Activated T-cell treated with anti-CD3 and anti-CD28 coated beads for 48 hours (primary cell): ENCODE measurements at regions not wholly inside any gene's neighbourhood (a gene's known extent, or its start where the extent isn't known, plus 50 kb on each side); places are given as distances from the start of the nearest gene placed in this dataset.

Experiments
- DNase-seq: peaks from one replicate; pipeline ENCODE4 v3.0.0-alpha.2; 2020; ENCODE audit warnings: low read depth

DNA sequence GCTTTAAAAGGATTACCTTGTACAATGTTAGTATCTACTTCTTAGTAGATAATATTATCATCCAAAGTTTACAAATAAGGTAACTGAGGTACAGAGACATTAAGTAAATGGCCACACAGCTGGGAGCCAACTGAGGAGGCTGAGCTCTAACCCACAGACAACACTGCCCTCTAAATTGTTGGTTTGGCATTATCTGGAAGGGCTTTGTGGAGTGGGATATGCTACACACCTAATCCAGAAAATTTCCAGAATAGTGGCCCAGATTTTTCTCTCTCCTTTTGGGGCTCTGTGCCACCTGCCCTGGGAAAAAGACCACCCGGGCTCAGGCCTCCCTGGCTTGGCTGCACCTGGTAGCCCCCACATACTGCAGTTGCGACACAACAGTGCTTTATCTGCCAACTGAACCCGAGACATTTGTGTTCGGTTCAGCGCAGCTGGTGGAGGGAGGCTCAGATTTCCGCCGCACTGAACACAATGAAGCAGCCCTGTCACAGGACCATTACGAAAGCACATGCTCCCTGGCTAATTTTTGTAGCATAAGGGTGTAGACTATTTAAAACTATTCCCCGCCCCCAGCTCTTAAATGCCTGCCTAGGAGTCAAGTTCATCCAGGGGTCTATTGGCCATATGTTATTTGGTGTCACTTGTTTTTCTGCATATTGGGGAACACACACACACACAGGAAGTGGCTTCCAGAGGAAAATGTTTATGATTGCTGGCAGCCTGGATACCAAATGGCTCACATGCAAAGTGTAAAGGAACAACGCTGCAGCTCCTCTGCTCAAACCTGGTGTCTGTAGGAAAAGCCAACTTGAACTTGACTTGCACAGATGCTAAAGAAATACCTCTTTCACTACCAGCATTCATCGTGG is 92.3 kb upstream of the ESRRG start:
- no peak for DNase-seq

DNA sequence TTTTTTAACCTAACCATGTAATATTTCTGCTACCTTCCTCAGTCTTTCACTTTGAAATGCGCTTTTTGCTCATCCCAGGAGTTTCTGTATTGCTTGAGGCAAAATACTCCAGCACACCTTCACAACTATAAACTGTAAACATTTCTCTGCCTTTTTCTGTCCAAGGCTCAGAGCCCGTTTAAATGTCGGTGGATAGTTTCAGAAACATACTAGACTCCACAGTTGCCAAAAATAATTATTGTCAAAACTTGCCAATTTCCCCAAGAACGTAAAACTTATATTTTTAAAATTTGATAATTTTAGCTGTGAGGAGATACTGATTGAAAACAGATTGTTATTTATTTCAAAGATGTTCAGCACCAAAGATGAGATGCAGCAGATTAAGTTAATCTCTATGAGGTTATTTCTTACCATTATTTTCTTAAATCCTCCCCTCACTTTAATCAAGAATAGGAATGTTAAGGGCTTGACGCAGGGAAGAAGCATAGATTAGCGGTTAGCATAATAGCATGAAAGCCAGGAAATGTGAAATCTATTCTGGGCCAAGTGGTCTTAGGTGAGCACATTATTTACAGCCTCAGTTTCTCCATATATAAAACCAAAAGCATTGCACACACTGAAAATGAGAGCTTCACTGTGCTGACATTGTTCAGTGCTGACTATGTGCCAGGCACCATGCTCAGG is 91.5 kb upstream of the ESRRG start:
- no peak for DNase-seq

DNA sequence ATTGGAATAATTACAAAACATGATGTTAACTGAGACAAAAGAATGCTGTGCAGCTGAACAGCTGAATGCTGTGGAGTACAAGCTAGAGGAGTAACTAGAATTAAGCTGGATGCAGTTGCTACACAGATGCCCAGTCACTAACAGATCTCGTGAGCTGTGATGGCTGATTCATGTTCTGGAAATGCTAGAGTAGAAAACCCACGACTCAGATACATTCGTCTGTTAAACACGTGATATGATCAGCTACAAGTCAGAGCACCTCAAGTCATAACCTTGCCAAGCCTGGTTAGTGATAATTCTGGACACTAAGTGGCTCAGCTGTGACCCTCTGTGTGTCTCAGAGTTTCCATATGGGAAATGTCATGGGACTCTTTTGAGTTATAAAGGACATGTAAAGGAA is 89.7 kb upstream of the ESRRG start:
- DNase-seq = no peak

DNA sequence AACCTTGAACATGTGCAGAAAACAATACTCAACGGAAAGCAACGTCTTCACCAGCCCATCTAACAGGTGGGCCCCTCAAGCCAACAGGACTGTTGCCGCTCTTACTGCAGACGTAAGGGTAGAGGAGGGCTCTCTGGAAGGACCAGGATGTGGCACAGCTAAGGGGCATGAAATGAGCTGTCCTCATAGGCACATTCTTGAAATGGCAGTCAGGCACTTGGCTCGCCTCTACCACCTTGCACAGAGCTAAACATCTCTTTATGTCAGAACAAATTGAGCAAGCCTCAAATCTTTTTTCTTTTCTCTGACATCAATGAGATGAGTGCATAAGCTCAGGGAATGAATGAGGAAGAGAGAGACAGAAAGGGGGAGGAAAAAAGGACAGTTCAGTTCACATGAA is 86.4 kb upstream of the ESRRG start:
- DNase-seq = no peak

DNA sequence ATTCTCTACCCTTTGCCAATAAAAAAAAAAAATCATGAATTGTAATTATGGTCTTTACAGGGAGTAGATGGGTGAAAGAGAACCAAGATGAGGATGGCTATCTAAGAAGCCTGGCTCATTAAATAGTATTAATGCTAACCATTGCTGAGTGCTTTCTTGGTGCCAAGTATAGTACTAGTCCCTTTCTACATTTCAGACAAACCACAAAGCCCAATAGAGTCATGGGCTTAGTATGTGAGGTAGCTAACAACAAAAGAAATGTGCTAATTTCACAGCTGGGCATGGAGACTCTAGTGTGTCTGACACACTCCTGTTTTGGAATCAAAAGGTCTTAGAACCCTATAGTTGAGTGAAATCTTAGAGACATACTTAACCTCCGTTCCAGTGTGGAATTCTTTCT is 84.5 kb upstream of the ESRRG start:
- no peak for DNase-seq

DNA sequence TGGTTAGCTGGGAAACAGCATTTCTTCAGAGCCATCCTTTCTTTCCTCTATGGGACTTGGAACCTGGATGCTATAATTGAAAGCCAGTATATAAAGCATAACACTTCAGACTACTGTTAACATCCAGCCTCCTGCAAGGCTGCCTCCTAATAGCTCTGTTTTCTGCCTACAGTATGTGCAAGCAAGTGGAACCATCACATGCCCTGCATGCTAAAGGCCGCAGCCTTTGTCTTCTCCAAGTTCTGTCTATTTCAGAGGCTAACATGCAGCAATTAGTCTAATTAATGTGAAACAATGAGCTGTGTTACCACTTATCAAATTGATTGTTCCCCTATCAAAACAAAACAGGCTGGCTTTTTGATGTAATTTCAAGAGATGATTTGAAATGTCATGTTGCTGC is 82.7 kb upstream of the ESRRG start:
- no peak for DNase-seq

DNA sequence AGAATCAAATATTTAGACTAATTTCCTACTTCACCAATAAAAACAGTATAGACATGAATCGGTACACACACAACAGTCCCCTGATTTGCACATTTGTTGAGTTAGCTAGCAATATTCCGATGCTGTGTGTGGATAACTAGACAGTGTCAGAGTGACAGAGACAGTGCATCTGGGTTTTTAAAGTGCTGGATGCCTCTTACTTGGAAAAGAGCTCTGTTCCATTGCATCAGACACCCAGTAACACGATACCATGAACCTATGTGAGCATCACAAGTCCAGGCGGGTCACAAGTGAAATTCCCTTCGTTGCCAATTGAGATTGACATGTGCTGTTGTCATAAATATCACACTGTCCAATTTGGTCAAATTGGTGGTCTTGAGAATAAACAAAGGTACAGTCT is 82.0 kb upstream of the ESRRG start:
- no peak for DNase-seq

DNA sequence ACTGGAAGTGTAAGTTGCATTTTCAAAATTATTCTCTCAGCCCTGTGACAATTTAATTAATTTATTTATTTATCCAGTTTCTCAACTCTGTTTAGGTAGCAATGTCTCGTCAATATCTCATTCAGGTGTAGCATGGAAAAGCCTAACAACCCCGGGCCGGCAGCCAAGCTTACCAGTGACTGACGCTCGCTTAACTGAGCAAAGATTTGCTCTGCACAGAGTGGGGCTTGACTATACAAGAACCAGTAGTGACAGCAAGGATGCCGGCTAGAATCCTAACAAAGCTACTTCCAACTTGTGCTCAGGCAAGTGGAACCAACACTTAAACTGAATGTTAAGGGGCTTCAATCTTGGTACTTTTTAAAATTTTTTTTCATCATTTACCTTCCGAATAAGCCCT is 80.9 kb upstream of the ESRRG start:
- DNase-seq = no peak

DNA sequence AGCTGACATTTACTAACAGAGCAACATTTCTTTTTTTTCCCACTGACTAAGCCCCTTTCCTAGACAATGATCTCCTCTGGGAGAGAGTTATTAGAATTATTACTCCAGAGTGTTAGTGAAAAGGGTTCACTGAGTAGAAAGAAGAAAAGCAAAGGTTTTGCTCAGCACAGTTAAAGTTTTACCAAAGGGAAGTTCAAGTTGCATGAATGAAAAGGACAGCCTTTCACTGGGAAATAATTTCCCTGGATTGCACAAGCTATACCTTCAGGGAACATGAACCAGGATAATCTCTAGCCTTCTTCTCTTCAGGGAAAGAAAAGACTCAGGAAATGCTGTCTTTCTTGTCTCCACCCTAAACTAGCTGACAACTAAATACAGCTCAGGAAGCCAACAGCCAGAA is 71.4 kb upstream of the ESRRG start:
- DNase-seq = no peak

DNA sequence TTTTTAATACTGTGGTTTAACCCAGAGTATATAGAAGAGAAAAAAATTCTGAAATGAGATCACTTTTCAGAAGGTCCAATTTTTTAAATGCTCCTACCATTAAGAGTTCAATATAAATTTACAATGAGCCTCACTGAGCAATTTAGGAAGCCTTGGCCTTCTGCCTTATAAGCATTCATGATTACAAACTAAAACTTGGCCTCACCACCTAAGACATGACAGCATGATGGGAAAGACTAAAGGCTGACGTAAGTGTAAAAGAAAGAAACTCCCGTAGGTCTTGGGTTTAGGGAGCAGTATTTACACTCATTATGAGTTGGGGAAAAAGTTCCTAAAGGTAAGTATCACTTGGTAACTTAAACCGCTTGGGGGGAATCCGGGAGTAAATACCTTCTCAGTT is 70.7 kb upstream of the ESRRG start:
- DNase-seq = no peak

DNA sequence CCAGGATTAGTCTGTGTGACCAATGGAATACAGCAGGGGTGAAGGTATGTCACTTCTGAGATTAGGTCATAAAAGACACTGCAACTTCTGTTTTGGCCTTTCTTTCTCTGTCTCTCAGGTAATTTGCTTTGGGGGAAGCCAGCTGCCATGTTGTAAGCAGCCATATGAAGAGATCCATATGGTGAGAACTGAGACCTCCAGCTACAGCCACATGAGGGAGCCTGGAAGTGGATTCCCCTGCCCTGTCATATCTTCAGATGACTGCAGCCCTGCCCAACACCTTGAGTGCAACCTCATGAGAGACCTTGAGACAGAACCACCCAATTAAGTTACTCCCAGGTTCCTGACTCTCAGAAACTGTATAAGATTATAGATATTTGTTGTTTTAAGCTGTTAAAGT is 70.1 kb upstream of the ESRRG start:
- no peak for DNase-seq

DNA sequence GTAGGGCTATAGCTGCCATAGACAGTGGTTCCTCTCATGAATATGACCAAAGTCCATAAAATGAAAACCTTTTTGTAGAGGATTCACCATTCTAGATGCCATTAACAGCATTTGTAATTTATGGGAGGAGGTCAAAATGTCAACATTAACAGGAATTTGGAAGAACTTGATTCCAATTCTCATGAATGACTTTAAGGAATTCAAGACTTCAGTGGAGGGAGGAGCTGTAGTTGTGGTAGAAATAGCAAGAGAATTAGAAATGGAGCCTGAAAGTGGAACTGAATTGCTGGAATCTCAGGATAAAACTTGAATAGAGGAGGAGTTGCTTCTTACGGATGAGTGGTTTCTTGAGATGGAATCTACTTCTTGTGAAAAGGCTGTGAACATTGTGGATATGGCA is 65.4 kb upstream of the ESRRG start:
- DNase-seq = no peak

DNA sequence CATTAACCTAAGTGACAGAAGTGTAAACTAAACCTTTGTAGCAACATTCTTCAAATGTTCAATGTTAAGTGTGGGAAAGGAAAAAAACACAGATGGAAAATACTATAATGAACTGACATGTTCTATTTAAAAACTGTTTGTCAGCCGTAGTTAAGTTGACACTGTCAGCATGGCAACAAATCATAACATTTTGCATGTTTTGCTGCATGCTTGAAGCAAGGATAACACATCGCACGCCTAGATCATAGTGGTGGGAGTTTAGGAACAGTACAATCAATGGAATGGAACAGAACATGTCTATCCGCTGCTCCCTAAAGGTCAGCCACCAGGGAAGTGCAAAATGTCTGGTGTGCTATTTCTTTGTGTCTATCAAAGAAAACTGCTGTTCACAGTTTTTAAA is 62.5 kb upstream of the ESRRG start:
- DNase-seq = no peak

DNA sequence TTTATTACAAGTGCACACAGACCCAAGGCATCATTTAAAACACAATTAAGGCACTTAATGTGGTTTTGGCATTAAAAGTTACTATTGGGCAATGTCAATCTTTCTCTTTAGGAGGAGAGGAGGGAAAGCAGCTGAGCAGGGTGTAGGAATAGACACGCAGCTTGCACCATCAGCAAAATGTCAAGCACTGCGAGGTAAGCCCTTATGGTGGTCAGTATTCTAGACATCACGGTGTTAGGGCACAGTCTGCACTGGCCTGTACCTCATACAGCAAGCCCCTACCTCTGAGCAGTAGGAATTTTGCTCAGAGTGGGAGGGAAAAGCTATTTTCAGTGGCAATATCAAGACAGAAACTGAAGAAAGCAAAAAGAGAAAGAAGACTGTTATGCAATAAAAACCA is 62.0 kb upstream of the ESRRG start:
- DNase-seq = no peak

DNA sequence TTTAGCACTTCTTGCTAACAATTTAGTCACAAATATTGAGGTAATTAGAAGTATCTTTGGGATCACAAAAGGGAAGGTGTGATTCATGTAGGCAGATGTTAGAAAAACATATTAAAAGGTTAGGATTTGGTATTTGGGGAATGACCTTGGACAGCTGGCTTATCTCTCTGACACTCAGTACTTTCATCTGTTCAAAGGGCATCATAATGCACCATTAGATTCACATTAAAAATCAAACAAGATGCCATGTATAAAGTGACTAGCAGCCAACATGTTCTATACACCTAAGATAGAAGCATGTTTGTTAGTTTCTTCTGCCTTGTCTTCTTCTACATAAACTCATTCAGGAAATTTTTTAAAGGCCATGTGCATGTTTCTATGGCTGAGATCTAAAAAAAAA is 56.5 kb upstream of the ESRRG start:
- DNase-seq = no peak

DNA sequence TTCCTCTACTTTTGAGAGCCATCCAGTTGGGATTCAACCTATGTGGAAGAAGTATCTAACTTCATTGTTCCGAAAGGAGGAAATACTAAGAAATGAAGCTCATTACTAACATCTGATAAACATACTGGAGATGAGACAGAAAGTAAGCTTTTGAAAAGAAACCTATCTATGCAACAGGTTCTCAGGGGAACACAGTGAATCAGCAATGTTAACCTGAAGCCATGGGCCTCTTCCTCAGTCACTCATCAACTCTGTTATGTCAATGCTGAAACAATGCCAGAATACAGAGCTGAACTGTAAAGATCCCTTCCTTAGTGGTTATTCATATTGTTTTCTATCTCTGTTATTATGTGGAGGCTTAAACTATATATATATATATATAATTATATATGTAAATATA is 55.5 kb upstream of the ESRRG start:
- no peak for DNase-seq

DNA sequence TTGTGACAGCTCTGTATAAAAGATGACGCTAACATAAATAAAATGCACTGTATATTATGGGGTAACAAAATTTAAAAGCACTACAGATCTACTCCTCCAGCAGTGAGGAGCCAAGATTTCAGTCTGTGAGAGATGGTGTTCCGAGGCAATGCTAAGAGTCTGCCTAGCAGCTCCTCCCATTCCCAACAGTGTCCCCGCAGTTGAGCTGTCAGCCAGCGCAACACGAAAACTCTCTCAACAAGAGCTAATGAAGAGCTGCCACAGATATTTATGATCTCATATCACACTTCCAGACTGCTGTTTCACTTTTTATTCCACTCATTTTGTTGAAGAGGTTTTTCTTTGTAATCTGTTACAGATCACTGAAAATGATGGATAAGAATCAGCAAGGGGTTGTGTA is 53.9 kb upstream of the ESRRG start:
- no peak for DNase-seq
